NOMO-1 (cell line): ENCODE measurements at regions not wholly inside any gene's neighbourhood (a gene's known extent, or its start where the extent isn't known, plus 50 kb on each side); places are given as distances from the start of the nearest gene placed in this dataset.

Experiments used
- DNase-seq, 2 experiments: peaks; one replicate each; lab custom pipeline; 2025; ENCODE audit not compliant: unreplicated experiment in 2 of 2; lab: John Stamatoyannopoulos, UW

DNA sequence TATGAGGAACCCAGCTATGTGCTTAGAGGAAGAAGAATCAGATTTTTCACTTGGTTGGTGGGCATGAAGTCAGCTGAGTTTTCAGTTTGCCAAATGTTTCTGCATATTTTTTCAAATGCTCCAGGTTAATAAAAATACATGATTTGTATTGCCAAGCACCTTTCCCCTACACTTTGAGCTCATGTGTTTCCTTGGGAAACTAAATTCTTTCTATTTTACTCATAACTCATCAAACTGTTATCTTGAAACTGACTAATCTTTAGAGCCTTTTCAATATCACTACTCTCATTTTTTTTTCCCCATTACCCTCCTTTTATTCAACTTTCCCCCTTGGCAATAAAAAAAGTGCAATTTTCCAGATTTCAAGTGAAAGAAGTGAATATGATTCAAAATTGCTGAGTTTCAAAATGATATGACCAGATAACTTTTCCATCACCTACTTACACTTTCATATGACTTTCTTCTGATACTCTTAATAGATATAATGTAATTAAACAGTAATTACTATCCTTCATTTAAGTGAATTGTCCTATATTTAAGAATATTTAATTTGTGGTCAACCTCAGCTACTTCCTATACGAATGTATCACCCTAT, 91.9 kb upstream of the SOX6 start:
- no peak for DNase-seq

- DNase-seq: no peak
These were observed 85.1 kb upstream of the SOX6 start for GRCh38 chr11:16441461-16441860.

GRCh38 chr11:16440136-16440535, 83.8 kb upstream of the SOX6 start:
- no peak for DNase-seq

DNA sequence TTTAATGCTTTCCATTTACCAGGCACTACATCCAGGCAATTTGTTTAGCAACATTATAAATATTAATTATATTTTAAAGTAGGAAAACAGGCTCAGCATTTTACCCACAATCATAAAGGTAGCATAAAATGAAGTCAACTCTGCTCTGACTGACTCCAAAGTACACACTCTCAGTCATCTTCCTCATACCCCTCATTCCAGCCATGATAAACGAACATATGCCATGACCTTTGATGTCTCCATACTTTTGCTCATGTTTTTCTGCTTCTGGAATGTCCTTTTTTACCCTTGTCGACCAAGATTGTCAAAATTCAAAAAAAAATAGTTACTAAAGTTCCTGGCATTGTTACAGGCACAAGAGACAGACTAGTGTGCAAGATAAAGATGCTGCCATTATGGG, 77.7 kb upstream of the SOX6 start:
- no peak for DNase-seq

GRCh38 chr11:16430674-16431073, 74.3 kb upstream of the SOX6 start:
- DNase-seq: no peak

DNA sequence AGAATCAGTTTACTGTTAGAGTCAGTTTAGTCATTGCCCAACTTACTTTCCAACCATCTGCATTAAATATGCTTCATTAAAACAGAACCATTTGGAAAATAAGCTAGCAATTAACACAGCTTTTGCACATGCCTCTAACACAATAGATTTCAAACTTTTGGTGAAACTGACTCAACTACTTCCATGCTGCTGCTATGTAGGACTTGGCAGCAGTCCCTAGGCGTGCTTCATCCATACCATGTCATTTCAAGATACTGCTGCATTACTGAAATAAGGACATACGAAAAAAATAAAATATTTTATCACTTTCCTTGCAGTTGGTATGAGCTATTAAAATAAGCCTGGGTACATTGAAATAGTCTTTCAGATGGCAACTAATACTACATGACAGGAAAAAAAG, 65.5 kb upstream of the SOX6 start:
- DNase-seq: no peak

- DNase-seq: no peak
These were observed 62.2 kb upstream of the SOX6 start for GRCh38 chr11:16418428-16419097.

- DNase-seq: no peak
These were observed 56.3 kb upstream of the SOX6 start for GRCh38 chr11:16412525-16413172.

GRCh38 chr11:16410479-16410878, 54.1 kb upstream of the SOX6 start:
- no peak for DNase-seq

DNA sequence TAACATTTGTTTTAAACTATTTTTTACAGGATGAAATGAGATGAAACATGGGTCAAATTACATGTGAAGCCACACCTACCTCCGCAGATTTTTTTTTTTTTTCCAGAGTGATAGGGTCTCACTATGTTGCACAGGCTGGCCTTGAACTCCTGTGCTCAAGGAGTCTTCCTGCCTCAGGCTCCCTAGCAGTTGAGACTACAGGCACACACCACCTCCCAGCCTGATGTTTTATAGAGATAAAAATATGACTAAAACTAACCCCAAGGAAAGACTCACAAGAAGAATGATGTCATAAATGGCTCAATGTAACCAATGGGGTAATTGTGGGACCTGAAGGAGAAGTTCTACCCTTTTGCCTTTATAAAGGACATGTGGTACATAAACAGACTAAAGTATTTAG, 52.3 kb upstream of the SOX6 start:
- DNase-seq: no peak

GRCh38 chr11:16406226-16406625, 49.9 kb upstream of the SOX6 start:
- DNase-seq: no peak
